Small intestine (tissue), 7 donors: ENCODE measurements at regions not wholly inside any gene's neighbourhood (a gene's known extent, or its start where the extent isn't known, plus 50 kb on each side); places are given as distances from the start of the nearest gene placed in this dataset.
"Not testable (repeated sequence)": the region's sequence is repeated elsewhere in the genome, so short reads cannot be mapped to it uniquely, and the experiment has no call there.

Experiments used
- DNase-seq, 2 donors: peaks; one replicate each; pipeline versions ENCODE4 v3.0.0 to v3.0.0-alpha.2; 2013
- FAIRE-seq: peaks from 2 replicates; lab custom pipeline; 2012; peaks lifted over from hg19 to GRCh38; lab: Jason Lieb, UNC
- H3K27ac ChIP-seq, 3 donors: one replicate each; pipeline ENCODE4 v1.5.1; 2013; ENCODE audit warnings: low read length in 2 of 3, mild to moderate bottlenecking in 2 of 3, control low read depth in 1 of 3, inconsistent platforms in 1 of 3, low read depth in 1 of 3, moderate library complexity in 1 of 3
- H3K27me3 ChIP-seq, 3 donors: one replicate each; pipeline ENCODE4 v1.6.1; 2013; ENCODE audit warnings: low read length in 3 of 3, inconsistent platforms in 1 of 3; ENCODE audit not compliant: control insufficient read depth in 3 of 3, insufficient read depth in 3 of 3
- H3K36me3 ChIP-seq, 3 donors: one replicate each; pipeline ENCODE4 v1.6.1; 2013; ENCODE audit warnings: low read length in 3 of 3, inconsistent platforms in 1 of 3, low read depth in 1 of 3, mild to moderate bottlenecking in 1 of 3, moderate library complexity in 1 of 3; ENCODE audit not compliant: control insufficient read depth in 3 of 3, insufficient read depth in 2 of 3
- H3K4me1 ChIP-seq, 3 donors: one replicate each; pipeline ENCODE4 v1.6.1; 2013; ENCODE audit warnings: low read length in 2 of 3, inconsistent platforms in 1 of 3, low read depth in 1 of 3, mild to moderate bottlenecking in 1 of 3, moderate library complexity in 1 of 3; ENCODE audit not compliant: control insufficient read depth in 3 of 3, insufficient read depth in 2 of 3
- H3K4me3 ChIP-seq, 3 donors: one replicate each; pipeline ENCODE4 v1.5.1; 2013; ENCODE audit warnings: low read length in 3 of 3, control low read depth in 1 of 3, inconsistent platforms in 1 of 3, low read depth in 1 of 3, mild to moderate bottlenecking in 1 of 3, moderate library complexity in 1 of 3
- H3K9me3 ChIP-seq, 2 donors: one replicate each; pipeline ENCODE4 v1.6.1; 2013; ENCODE audit warnings: low read depth in 1 of 2, low read length in 1 of 2; ENCODE audit not compliant: control insufficient read depth in 2 of 2, insufficient read depth in 1 of 2
- WGBS, 3 donors: extraction: QIAGEN DNeasy Blood & Tissue Kit; methylation state at CpG; one replicate each; pipeline ENCODE4 v1.1.7; 2013; 5-methylcytosine and 5-hydroxymethylcytosine counted together
- donor health status: healthy with polysubstance abuse.
- donor health status: control.
- donor health status: control.
- donor health status: Bipolar disorder and iron deficiency.
- donor health status: healthy.

- no peak for DNase-seq
- peaks cover 0 to 3% of the 10 kb centered on the region in 2 donors for H3K9me3 ChIP-seq
These were observed 77.8 kb upstream of the TGM3 start for GRCh38 chr20:2217857-2218539.

GRCh38 chr20:2219481-2220006 is 76.3 kb upstream of the TGM3 start:
- H3K4me3 ChIP-seq = no peak overlapping the region
- WGBS, 3 donors = 66 to 84% (median 75%) methylated on average over 2 of the region's 2 CpGs
- peaks cover 0 to 3% of the 10 kb centered on the region in 2 donors for H3K9me3 ChIP-seq
- DNase-seq (no peak), FAIRE-seq (no peak)
- H3K27me3 ChIP-seq = peaks cover 0 to 2% (median 0%) of the 10 kb centered on the region in 3 donors
- no peak overlapping the region for H3K27ac ChIP-seq
- H3K4me1 ChIP-seq = no peaks in the 10 kb centered on the region
- no peaks in the 10 kb centered on the region for H3K36me3 ChIP-seq

More at GRCh38 chr20:2217857-2218539, 77.8 kb upstream of the TGM3 start:
- no peak overlapping the region for H3K4me3 ChIP-seq
- H3K4me1 ChIP-seq = no peaks in the 10 kb centered on the region
- H3K27ac ChIP-seq = no peak overlapping the region
- no peaks in the 10 kb centered on the region for H3K36me3 ChIP-seq
- peaks cover 0 to 2% (median 0%) of the 10 kb centered on the region in 3 donors for H3K27me3 ChIP-seq
- WGBS, 3 donors = 65 to 80% (median 68%) methylated on average over 6 of the region's 6 CpGs
- no peak for FAIRE-seq

DNA sequence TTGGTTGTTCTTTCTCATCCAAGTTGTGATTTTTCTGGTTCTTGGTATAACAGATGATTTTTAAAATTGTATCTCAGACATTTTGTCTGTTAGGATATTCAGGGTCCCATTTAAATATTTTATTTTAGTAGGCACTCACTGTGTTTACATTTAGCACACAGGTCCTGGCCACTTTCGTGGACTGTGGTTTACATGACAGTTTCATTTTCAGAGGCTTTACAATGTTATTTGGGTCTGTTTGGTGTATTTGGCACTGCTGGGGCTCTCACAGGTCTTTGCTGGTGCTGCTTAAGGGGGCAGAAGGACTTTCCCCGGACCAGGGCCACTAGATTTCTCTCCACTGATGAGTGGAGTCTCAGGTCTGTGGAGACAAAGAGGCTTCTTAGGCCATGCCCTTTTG is 75.5 kb upstream of the TGM3 start:
- Histone ChIP-seq H3K27me3 (no peaks in the 10 kb centered on the region), H3K27ac (no peak overlapping the region), H3K9me3 (peaks cover 0 to 3% of the 10 kb centered on the region in 2 donors), H3K4me1 (no peaks in the 10 kb centered on the region), H3K4me3 (no peak overlapping the region), H3K36me3 (no peaks in the 10 kb centered on the region)
- FAIRE-seq = no peak
- WGBS, 3 donors = 35 to 68% (median 67%) methylated on average over 2 of the region's 2 CpGs
- DNase-seq = no peak

- 27 to 49% (median 35%) methylated on average over 2 of the region's 2 CpGs for WGBS, 3 donors
- DNase-seq = no peak
- Histone ChIP-seq H3K4me1 (no peaks in the 10 kb centered on the region), H3K27ac (no peak overlapping the region), H3K9me3 (peaks cover 0 to 3% of the 10 kb centered on the region in 2 donors), H3K4me3 (no peak overlapping the region), H3K36me3 (no peaks in the 10 kb centered on the region), H3K27me3 (no peaks in the 10 kb centered on the region)
- FAIRE-seq = no peak
These were observed 73.9 kb upstream of the TGM3 start for GRCh38 chr20:2221921-2222320.

- Histone ChIP-seq H3K4me3 (no peak overlapping the region), H3K27me3 (no peaks in the 10 kb centered on the region), H3K27ac (no peak overlapping the region), H3K9me3 (peaks cover 0 to 3% of the 10 kb centered on the region in 2 donors), H3K36me3 (no peaks in the 10 kb centered on the region), H3K4me1 (no peaks in the 10 kb centered on the region)
- WGBS, 3 donors = 73 to 81% (median 78%) methylated on average over 8 of the region's 8 CpGs
- no peak for FAIRE-seq
- DNase-seq = no peak
These were observed 72.0 kb upstream of the TGM3 start for GRCh38 chr20:2223558-2224367.

DNA sequence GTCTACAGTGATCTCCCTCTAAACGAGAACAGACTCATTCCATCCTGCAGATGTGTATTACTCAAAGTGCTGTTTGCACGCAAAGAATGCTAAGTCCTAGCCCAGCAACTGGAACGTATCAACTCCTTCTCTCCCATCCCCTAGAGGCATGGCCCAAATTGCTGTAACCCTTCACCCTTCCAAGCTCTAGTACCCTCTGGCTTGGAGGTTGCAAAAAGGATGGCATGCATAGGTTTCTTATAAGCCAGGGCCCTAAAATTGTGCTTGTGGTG is 71.5 kb upstream of the TGM3 start:
- H3K27me3 ChIP-seq = no peaks in the 10 kb centered on the region
- H3K4me3 ChIP-seq = no peak overlapping the region
- peaks cover 0 to 3% of the 10 kb centered on the region in 2 donors for H3K9me3 ChIP-seq
- no peaks in the 10 kb centered on the region for H3K36me3 ChIP-seq
- FAIRE-seq (no peak), DNase-seq (no peak)
- H3K27ac ChIP-seq = no peak overlapping the region
- 71 to 93% (median 90%) methylated on average over 3 of the region's 3 CpGs for WGBS, 3 donors
- no peaks in the 10 kb centered on the region for H3K4me1 ChIP-seq

DNA sequence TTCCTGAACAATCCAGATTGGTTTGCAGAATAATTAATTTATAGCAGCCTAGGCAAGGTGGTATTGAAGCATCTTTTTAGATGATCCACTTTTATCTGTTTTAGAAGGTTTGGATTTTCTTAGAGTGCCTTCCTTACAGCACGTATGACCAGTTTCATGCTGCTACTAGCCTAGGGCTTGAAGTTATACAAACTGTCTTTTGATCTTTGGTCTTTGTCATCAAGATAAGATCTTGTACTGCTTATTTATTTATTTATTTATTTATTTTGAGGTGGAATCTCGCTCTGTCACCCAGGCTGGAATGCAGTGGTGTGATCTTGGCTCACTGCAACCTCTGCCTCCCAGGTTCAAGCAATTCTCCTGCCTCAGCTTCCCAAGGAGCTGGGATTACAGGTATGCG is 68.5 kb upstream of the TGM3 start:
- not testable (repeated sequence) for H3K36me3 ChIP-seq, H3K27me3 ChIP-seq, FAIRE-seq, DNase-seq, H3K4me3 ChIP-seq, H3K27ac ChIP-seq, H3K9me3 ChIP-seq, H3K4me1 ChIP-seq
- WGBS, 3 donors = 62 to 78% (median 66%) methylated on average over 3 of the region's 3 CpGs

DNA sequence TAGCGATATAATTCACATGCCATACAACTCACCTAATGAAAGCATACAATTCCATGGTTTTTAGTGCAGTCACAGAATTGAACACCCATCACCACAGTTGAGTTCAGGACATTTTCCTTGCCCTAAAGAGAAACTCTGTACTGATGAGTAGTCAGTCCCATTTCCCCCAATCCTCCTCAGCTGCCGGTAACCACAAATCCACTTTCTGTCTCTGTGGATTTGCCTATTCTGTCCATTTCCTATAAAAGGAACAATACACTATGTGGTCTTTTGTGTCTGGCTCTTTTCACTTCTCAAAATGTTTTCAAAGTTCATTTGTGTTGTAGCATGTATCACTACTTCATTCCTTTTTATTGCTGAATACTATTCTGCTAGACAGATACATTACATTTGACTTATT is 67.9 kb upstream of the TGM3 start:
- DNase-seq = no peak
- Histone ChIP-seq H3K4me3 (no peak overlapping the region), H3K27me3 (no peaks in the 10 kb centered on the region), H3K36me3 (no peaks in the 10 kb centered on the region), H3K27ac (no peak overlapping the region), H3K4me1 (no peaks in the 10 kb centered on the region), H3K9me3 (no peaks in the 10 kb centered on the region)
- WGBS, 3 donors = 95 to 98% (median 97%) methylated on average over 2 of the region's 2 CpGs
- no peak for FAIRE-seq
